Heart left ventricle (tissue), 13 donors: ENCODE measurements at regions not wholly inside any gene's neighbourhood (a gene's known extent, or its start where the extent isn't known, plus 50 kb on each side); places are given as distances from the start of the nearest gene placed in this dataset.

Source experiments
- POLR2A ChIP-seq, 2 donors: fragments of 450-650 bp; IDR thresholded peaks; one replicate each; pipeline ENCODE4 v1.6.1; 2017; ENCODE audit warnings: antibody characterized with exemption in 2 of 2, mild to moderate bottlenecking in 2 of 2, moderate library complexity in 2 of 2
- TF ChIP-seq, protein P1 (sequence below), 12 donors: fragments of 200-600 bp; sonication (generic) in 4 of 12; IDR thresholded peaks; one replicate each; pipeline versions ENCODE4 v1.5.0 to v1.8.0; 2018 to 2022; ENCODE audit warnings: antibody characterized with exemption in 12 of 12, mild to moderate bottlenecking in 5 of 12
- donor health status: ischemic (EF 13 %, LVEDD 7.1; RV severe dilation, severe dysfunction).
- donor health status: DM: no; HTN: yes; CAD: no.
- donor health status: DM: no; HTN: no; CAD: no.
- donor health status: ischemic (EF 25% LVEDD 6.9; RV normal size, moderate dysfunction).
- donor health status: ischemic (EF 25% LVEDD 5.7; RV mildly dilated, moderate dysfunction).
- donor health status: ischemic (EF 35%, LVEDD 5.7; RV mildly dilated, moderate dysfunction).
- donor health status: nonischemic (EF 11% LVEDD 7.7; RV severe dilation, severe dysfunction).
- donor health status: DM: yes; HTN: yes; CAD: no.
- donor health status: PGD.
- donor health status: ischemic (EF 29% LVEDD 5.4; RV normal size, mild dysfunction).
- donor health status: nonischemic (EF 23%, LVEDD 6.1; RV moderate dilation, normal function).

DNA sequence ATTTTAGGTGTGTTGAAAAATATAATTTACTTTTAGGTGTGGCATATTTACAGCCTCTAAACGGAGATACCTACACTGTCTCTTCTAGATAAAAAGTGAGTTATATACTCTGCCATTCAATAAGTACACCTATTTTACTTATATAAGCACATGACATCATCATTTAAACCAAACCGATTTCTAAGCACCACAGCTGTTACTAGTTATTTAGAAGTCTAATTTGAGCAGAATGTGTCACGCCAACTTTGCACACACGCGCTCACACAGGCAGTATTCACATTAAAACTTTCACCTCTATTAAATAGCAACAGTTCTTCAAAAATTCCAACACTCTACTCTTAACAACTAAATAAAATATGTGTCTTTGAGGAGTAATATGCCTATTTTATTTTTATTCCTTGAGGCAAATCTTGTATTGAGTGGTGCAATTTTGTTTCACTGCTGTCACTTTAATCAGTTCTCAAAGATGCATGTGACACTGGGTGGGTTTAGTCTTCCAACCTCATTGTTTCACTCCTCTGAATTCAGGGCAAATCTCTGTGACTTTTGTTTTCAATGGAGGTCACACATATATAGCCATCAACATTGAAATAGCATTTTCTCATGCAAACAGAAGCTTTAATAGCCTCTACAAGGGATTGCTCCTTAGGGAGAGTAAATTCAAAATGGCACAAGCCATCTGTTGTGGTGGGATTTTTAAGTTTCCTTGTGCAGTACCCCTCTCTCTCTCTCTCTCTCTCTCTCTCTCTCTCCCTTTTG lies 721.0 kb downstream of the PLCL1 start:
- TF ChIP-seq, protein P1, sequence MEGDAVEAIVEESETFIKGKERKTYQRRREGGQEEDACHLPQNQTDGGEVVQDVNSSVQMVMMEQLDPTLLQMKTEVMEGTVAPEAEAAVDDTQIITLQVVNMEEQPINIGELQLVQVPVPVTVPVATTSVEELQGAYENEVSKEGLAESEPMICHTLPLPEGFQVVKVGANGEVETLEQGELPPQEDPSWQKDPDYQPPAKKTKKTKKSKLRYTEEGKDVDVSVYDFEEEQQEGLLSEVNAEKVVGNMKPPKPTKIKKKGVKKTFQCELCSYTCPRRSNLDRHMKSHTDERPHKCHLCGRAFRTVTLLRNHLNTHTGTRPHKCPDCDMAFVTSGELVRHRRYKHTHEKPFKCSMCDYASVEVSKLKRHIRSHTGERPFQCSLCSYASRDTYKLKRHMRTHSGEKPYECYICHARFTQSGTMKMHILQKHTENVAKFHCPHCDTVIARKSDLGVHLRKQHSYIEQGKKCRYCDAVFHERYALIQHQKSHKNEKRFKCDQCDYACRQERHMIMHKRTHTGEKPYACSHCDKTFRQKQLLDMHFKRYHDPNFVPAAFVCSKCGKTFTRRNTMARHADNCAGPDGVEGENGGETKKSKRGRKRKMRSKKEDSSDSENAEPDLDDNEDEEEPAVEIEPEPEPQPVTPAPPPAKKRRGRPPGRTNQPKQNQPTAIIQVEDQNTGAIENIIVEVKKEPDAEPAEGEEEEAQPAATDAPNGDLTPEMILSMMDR (IDR thresholded peaks at IDR 0.05), result no peak
- no peak for TF ChIP-seq POLR2A (IDR thresholded peaks at IDR 0.05)
